Right renal pelvis (tissue), 4 donors: ENCODE measurements at regions not wholly inside any gene's neighbourhood (a gene's known extent, or its start where the extent isn't known, plus 50 kb on each side); places are given as distances from the start of the nearest gene placed in this dataset.

ENCODE experiments used
- DNase-seq, 4 donors: peaks; one replicate each; pipeline ENCODE4 v3.0.0-alpha.2; 2013; ENCODE audit warnings: low read depth in 4 of 4, low spot score in 3 of 4, missing footprints in 1 of 4

DNA sequence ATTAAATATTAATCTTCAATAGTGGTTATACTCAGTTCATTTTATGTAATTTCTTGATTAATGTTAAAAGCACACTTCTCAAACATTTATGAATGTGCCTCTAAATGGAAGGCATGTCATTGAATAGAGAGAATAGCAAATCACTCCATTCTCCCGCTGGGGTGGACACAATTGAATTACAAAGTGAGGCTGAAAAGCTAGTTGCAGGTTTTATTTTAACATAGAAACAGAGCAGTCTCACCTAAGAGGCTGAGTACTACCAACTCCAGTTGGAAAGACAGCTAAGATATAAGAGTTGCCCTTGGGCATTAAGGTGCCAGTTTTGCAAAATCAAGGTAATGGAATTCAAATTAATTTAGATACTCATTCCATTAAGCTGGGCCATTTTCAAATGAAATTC lies 147.2 kb downstream of the PCSK1 start:
- DNase-seq = no peak

- DNase-seq = no peak
Observed at GRCh38 chr5:96284727-96285389, 148.2 kb downstream of the PCSK1 start.

DNA sequence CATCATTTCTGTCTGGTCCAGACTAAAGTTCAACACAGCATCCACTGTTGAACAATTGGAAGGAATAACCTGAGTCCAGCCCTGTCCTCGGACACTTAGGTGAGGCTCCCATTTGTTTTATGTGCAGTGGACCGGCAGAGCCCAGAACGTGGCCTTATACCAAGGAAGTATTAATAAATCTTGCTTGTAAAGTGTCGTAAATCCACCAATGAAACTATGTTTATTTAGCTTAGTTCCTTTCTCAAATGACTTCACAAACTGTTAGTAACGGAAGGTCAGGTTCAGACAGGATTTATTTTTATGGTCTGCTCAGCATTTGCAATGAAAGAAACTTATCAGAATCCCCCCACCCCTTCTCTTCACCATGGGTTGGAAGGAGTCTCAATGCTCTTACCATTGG lies 149.5 kb downstream of the PCSK1 start:
- peak in 2 of 4 donors; percentile 13 to 31 for DNase-seq

GRCh38 chr5:96282020-96282419 lies 151.0 kb downstream of the PCSK1 start:
- no peak for DNase-seq

DNA sequence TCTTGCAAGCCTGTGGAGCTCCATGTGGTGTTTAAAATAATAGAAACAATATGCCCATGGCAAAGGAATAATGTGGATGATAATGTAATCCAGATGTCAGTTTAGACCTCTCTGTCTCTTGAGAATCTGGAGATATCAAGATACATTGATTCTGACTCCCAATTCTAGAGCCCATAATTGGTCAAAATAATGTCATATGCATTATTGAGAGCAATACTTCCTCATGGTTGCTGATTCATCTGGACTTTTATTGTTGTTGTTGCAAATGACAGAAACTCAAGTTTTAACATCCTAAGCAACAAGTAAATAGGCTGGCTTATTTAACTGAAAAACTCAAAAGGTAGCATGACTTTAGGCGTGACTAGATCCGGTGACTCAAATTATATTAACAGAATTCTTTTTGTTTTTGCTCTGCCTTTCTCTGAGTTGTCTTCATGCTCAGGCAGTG lies 152.1 kb downstream of the PCSK1 start:
- no peak for DNase-seq

- no peak for DNase-seq
Observed at GRCh38 chr5:96279801-96280542, 153.1 kb downstream of the PCSK1 start.

GRCh38 chr5:96278981-96279380 lies 154.1 kb downstream of the PCSK1 start:
- no peak for DNase-seq

DNA sequence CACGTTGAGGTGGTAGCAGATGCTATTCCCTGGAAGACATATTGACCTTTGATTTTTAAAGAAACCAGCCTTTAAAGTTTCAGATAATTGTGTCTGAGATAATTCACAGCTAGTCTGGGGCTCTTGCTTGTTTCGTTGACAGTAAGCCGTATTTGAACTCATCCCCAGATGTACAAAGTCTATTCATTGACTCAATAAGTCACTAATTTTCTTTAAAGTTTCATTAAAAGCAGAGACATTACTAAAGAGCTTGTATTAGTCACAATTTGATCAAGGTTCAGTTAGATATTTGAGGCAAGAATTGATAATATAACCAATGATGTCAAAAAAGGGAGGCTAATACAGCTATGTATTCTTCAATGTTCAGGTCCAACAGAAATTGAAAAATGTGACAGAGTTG lies 158.0 kb downstream of the PCSK1 start:
- DNase-seq = no peak

- no peak for DNase-seq
Observed at GRCh38 chr5:96265487-96265886, 167.6 kb downstream of the PCSK1 start.

- no peak for DNase-seq
Observed at GRCh38 chr5:96264047-96264446, 169.0 kb downstream of the PCSK1 start.

GRCh38 chr5:96262105-96262504 lies 170.9 kb downstream of the PCSK1 start:
- DNase-seq = no peak

- DNase-seq = no peak
Observed at GRCh38 chr5:96260009-96260408, 173.0 kb downstream of the PCSK1 start.

DNA sequence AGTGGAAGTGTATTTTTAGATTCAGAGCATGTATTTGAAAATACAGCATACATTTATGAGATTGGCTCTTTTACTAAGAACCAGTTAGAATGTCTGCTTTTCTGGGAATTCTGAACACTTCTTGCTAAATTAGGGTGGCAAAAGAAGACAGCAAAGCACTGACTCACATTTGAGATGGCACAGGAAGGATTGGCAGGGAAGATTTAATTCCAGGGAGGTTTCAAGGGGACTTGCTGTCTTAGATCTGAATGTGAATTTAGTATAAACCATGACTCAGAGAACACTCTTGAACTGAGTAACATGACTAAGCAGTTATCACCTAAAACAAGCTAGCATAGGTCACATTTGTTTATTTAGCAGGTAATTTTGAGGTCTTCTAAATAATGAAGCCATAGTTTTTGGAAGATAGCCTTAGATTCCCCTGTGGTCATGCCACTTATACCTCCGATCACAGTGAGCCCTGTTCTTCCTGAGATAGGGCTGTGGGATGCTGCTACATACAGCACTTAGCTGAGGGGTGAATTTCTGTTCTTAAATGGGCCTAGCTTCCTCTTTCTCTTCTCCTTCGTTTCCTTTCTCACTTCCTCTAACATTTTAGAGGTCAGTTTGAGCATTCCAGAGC lies 173.8 kb downstream of the PCSK1 start:
- no peak for DNase-seq

DNA sequence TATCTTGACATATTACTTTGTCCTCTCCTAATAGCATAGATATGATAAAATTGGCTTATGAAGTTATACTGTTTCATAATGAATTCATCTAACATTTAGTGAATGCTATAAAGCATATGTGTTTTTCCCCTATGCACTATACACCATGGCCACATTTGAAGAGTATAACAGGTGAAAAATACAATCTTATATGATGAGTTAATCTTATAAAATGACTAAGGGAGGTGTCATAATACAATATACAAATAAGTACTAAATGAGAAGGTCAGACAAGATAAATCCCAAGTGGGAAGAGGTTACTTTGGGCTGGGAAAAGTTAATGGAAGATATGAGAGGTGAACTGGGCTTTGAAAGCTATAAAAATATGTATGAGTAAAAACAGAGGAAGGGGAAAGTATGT lies 174.4 kb downstream of the PCSK1 start:
- DNase-seq = no peak

- DNase-seq = no peak
Observed at GRCh38 chr5:96257904-96258303, 175.1 kb downstream of the PCSK1 start.

GRCh38 chr5:96256795-96257470 lies 176.1 kb downstream of the PCSK1 start:
- no peak for DNase-seq

GRCh38 chr5:96254980-96255691 lies 177.9 kb downstream of the PCSK1 start:
- no peak for DNase-seq

DNA sequence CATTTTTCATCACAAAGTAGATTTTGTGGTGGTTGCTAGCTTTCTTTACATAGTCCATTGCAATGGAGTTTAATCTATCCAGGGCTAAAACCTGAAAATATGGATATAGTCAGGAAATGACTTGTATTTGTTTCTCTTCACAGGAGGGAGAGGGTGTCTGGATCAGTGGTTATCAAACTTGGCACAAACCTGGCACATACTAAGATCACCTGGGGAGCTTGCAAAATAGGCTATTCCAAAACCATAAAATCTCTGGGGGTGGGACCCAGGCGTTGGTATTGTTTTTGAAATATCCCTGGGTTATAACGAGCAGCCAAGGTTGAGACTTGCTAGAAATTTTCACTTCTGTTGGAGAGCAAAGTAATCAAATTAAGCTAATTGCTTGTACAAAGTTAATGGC lies 179.9 kb downstream of the PCSK1 start:
- no peak for DNase-seq

GRCh38 chr5:96252596-96252995 lies 180.5 kb downstream of the PCSK1 start:
- DNase-seq = no peak

DNA sequence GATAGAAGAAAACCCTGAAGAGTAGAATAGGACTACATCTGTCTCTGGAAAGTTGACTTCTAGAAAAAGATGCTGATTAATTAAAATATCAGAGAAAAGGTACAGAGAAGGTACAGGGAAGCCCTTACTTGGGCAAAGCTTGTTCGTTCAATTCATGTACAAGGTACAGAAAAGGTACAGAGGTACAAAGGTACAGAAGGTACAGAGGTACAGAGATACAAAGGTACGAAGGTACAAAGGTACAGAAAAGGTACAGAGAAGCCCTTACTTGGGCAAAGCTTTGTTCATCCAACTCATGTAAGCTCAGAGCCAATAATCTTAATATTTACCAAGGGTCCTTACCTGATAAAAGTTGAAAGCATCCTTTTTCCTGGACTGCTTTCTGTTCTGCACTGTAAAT lies 182.3 kb downstream of the PCSK1 start:
- no peak for DNase-seq

GRCh38 chr5:96248131-96248530 lies 184.9 kb downstream of the PCSK1 start:
- no peak for DNase-seq
